ENCODE measurements at regions not wholly inside any gene's neighbourhood (a gene's known extent, or its start where the extent isn't known, plus 50 kb on each side); places are given as distances from the start of the nearest gene placed in this dataset.

- H3K4me3 ChIP-seq (ENCODE audit: low read depth, low read length): peak overlapping the region; percentile 72
- no peak for TF ChIP-seq CTCF (conservative IDR thresholded peaks at IDR 0.05; ENCODE audit: low read depth, low read length)
- no peak for DNase-seq (ENCODE audit: low read depth)
Measured at GRCh38 chr6:26286168-26286877, 78.7 kb upstream of the BTN3A2 start.

- no peak for TF ChIP-seq CTCF (conservative IDR thresholded peaks at IDR 0.05; ENCODE audit: low read depth, low read length)
- DNase-seq (ENCODE audit: low read depth): no peak
- H3K4me3 ChIP-seq (ENCODE audit: low read depth, low read length): no peak overlapping the region
Measured at GRCh38 chr6:26288155-26288554, 76.8 kb upstream of the BTN3A2 start.

- DNase-seq (ENCODE audit: low read depth): no peak
- no peak overlapping the region for H3K4me3 ChIP-seq (ENCODE audit: low read depth, low read length)
- TF ChIP-seq CTCF (conservative IDR thresholded peaks at IDR 0.05; ENCODE audit: low read depth, low read length): no peak
Measured at GRCh38 chr6:26290941-26291340, 74.1 kb upstream of the BTN3A2 start.

DNA sequence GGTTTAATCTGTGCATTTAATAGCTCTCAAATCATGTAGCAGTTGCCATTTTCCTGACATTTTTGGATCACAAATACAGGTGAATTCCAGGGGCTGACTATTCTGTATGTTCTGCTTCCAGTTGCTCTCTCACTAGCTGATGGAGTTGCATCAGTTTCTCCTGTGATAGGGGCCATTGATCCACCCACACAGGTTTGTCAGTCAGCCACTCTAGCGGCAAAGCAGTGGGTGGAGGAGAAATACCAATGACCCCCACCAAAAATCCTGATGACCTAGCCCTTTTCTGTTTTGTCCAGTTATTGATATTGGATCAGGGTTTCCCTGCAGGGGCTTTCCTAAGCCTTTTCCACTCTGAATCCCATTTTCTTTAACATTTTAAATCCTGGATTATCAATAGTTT, 72.3 kb upstream of the BTN3A2 start:
- no peak for DNase-seq (ENCODE audit: low read depth)

GRCh38 chr6:26294302-26294701, 70.7 kb upstream of the BTN3A2 start:
- no peak overlapping the region for H3K4me3 ChIP-seq (ENCODE audit: low read depth, low read length)
- no peak for TF ChIP-seq CTCF (conservative IDR thresholded peaks at IDR 0.05; ENCODE audit: low read depth, low read length)
- no peak for DNase-seq (ENCODE audit: low read depth)

More for the DNA sequence above, 72.3 kb upstream of the BTN3A2 start:
- no peak for TF ChIP-seq CTCF (conservative IDR thresholded peaks at IDR 0.05; ENCODE audit: low read depth, low read length)
- no peak overlapping the region for H3K4me3 ChIP-seq (ENCODE audit: low read depth, low read length)

- TF ChIP-seq CTCF (conservative IDR thresholded peaks at IDR 0.05; ENCODE audit: low read depth, low read length): no peak
- no peak for DNase-seq (ENCODE audit: low read depth)
- no peak overlapping the region for H3K4me3 ChIP-seq (ENCODE audit: low read depth, low read length)
Measured at GRCh38 chr6:26295691-26296555, 69.1 kb upstream of the BTN3A2 start.
